ENCODE measurements at regions not wholly inside any gene's neighbourhood (a gene's known extent, or its start where the extent isn't known, plus 50 kb on each side); places are given as distances from the start of the nearest gene placed in this dataset.

- POLR2A ChIA-PET (ENCODE audit: unreplicated experiment), result no interaction called here
Observed at GRCh38 chr2:111688482-111688881, 195.5 kb downstream of the ANAPC1 start.

More at GRCh38 chr2:111688482-111688881, 195.5 kb downstream of the ANAPC1 start:
- no peaks in the 10 kb centered on the region for H3K9me3 ChIP-seq (ENCODE audit: control insufficient read depth, insufficient read depth, low read length)
- in situ Hi-C loops (cut with MboI; ENCODE audit: low sequenced_read_pairs), result no loop called here
- no peak overlapping the region for H3K14ac ChIP-seq (replicated peaks; ENCODE audit: low read depth, low read length)
- H2BK15ac ChIP-seq (ENCODE audit: low read depth, low read length), result no peak overlapping the region
- no peak overlapping the region for H3K4ac ChIP-seq (ENCODE audit: low read depth, low read length)
- no peak overlapping the region for H4K8ac ChIP-seq (ENCODE audit: low read depth in 2 of 2, low read length in 2 of 2)
- H4K91ac ChIP-seq (ENCODE audit: insufficient read depth, low read depth, low read length), result no peak overlapping the region
- no peak overlapping the region for H3K56ac ChIP-seq (ENCODE audit: extremely low read depth, insufficient read depth, low read length)
- no peak overlapping the region for H3K4me2 ChIP-seq (ENCODE audit: low read depth, low read length)
- dilution Hi-C loops (cut with HindIII; ENCODE audit: low sequenced_read_pairs, unreplicated experiment), result no loop called here
- no peaks in the 10 kb centered on the region for H3K79me1 ChIP-seq (ENCODE audit: low read depth in 1 of 2, low read length in 2 of 2)
- DNase-seq, result no peak
- H2AK9ac ChIP-seq (replicated peaks; ENCODE audit: low read depth, low read length, poor library complexity), result no peak overlapping the region
- no peak overlapping the region for H2BK5ac ChIP-seq (ENCODE audit: low read depth, low read length, poor library complexity, severe bottlenecking)
- CTCF ChIA-PET, result no interaction called here
- no peak overlapping the region for H2AFZ ChIP-seq (replicated peaks; ENCODE audit: low read length, poor library complexity)
- H3K9me1 ChIP-seq (ENCODE audit: insufficient read depth, low read length), result no peaks in the 10 kb centered on the region
- H3K9ac ChIP-seq (ENCODE audit: low read depth, low read length), result no peak overlapping the region
- ATAC-seq (ENCODE audit: low read depth), result no peak
- WGBS, 2 experiments (ENCODE audit: extremely low coverage in 2 of 2, insufficient read length in 1 of 2), result 61% methylated on average over 3 of the region's 9 CpGs; no CpG with 5 or more reads in 1 of the 2 experiments
- no peaks in the 10 kb centered on the region for H3K4me1 ChIP-seq (ENCODE audit: control insufficient read depth, insufficient read depth, low read length)
- no peaks in the 10 kb centered on the region for H4K20me1 ChIP-seq (ENCODE audit: insufficient read depth, low read length)
- H3K27me3 ChIP-seq (ENCODE audit: control insufficient read depth, insufficient read depth, low read length), result peaks cover 29% of the 10 kb centered on the region
- H3K18ac ChIP-seq (ENCODE audit: low read depth, low read length), result no peak overlapping the region
- no peak overlapping the region for H3K4me3 ChIP-seq (ENCODE audit: insufficient read depth, low read depth, low read length)
- intact Hi-C loops (cut with micrococcal nuclease), result no loop called here
- H2BK20ac ChIP-seq (ENCODE audit: low read depth, low read length), result no peak overlapping the region
- no peak overlapping the region for H3K23ac ChIP-seq (ENCODE audit: low read depth, low read length)
- H2AK5ac ChIP-seq (ENCODE audit: low read depth, low read length), result no peak overlapping the region
- no TSS peak for BruUV-seq (replicated peaks)
- no peak overlapping the region for H3K27ac ChIP-seq (ENCODE audit: insufficient read depth, low read length)
- H2BK120ac ChIP-seq (ENCODE audit: low read depth, low read length), result no peak overlapping the region
- TF ChIP-seq CHD1 (IDR thresholded peaks at IDR 0.05; ENCODE audit: low read depth, low read length) (no peak), MAFK (IDR thresholded peaks at IDR 0.05; ENCODE audit: low read depth, low read length) (no peak), FOS (IDR thresholded peaks at IDR 0.05; ENCODE audit: low read depth, low read length) (no peak), NFE2L2 (IDR thresholded peaks at IDR 0.05; ENCODE audit: low read depth, low read length) (no peak), MAZ (IDR thresholded peaks at IDR 0.05; ENCODE audit: borderline replicate concordance, low read depth, low read length) (no peak), USF2 (IDR thresholded peaks at IDR 0.05; ENCODE audit: low read depth, low read length) (no peak), POLR2A (IDR thresholded peaks at IDR 0.05; ENCODE audit: low read depth, low read length) (no peak), ELK1 (IDR thresholded peaks at IDR 0.05; ENCODE audit: borderline replicate concordance, low read depth, low read length) (no peak), MXI1 (IDR thresholded peaks at IDR 0.05; ENCODE audit: borderline replicate concordance, low read depth, low read length) (no peak), RCOR1 (IDR thresholded peaks at IDR 0.05; ENCODE audit: insufficient replicate concordance, low read length) (no peak), SMC3 (IDR thresholded peaks at IDR 0.05; ENCODE audit: low read depth, low read length) (no peak), BHLHE40 (IDR thresholded peaks at IDR 0.05; ENCODE audit: low read depth, low read length) (no peak), CTCF (conservative IDR thresholded peaks at IDR 0.05; ENCODE audit: low read depth, low read length) (no peak), CEBPB (IDR thresholded peaks at IDR 0.05; ENCODE audit: low read depth, low read length) (no peak), RFX5 (IDR thresholded peaks at IDR 0.05; ENCODE audit: low read depth, low read length) (no peak)
- H3K36me3 ChIP-seq (ENCODE audit: control insufficient read depth, insufficient read depth, low read length), result no peaks in the 10 kb centered on the region
- no peak overlapping the region for H4K5ac ChIP-seq (ENCODE audit: low read depth, low read length)
